T-cell (primary cell): ENCODE measurements at regions not wholly inside any gene's neighbourhood (a gene's known extent, or its start where the extent isn't known, plus 50 kb on each side); places are given as distances from the start of the nearest gene placed in this dataset.

Experiments
- ATAC-seq, 4 experiments: fragments of 200-7000 bp in 3 of 4; fragments of 150-1000 bp in 1 of 4; cut with Tn5 transposase; replicated peaks in 1 of 4; 1 replicate in 3 of 4; 2 replicates in 1 of 4; pipeline ENCODE4 v1.10.0; 2021; ENCODE audit warnings: moderate library complexity in 3 of 4, mild to moderate bottlenecking in 2 of 4, moderate number of reproducible peaks in 1 of 4
- CTCF ChIA-PET, 2 donors: fragments of 300-600 bp; sonication (Branson Sonifier 250); formaldehyde crosslinking; loops; one replicate each; lab custom pipeline; 2022; ENCODE audit warnings: antibody characterized with exemption in 2 of 2; lab: Charles Lee
- POLR2A ChIA-PET, 2 donors: fragments of 300-600 bp; sonication (Branson Sonifier 250); formaldehyde crosslinking; loops; one replicate each; lab custom pipeline; 2022; ENCODE audit warnings: antibody characterized with exemption in 2 of 2; lab: Charles Lee
- DNase-seq, 35 experiments: peaks; one replicate each; pipeline versions ENCODE4 v3.0.0 to v3.0.0-alpha.2; 2013 to 2023
- H3K27ac ChIP-seq: one replicate; pipeline ENCODE4 v1.5.1; 2013; ENCODE audit warnings: low read length
- H3K27me3 ChIP-seq, 2 experiments: replicated peaks in 1 of 2; 1 replicate in 1 of 2; 2 replicates in 1 of 2; pipeline versions ENCODE4 v1.6.1 to v1.7.0; 2013; ENCODE audit warnings: low read length in 1 of 2, mixed read lengths in 1 of 2; ENCODE audit not compliant: control insufficient read depth in 2 of 2, insufficient read depth in 2 of 2; ENCODE audit errors: extremely low read depth in 1 of 2
- H3K36me3 ChIP-seq, 2 donors: 1 replicate in 1 of 2; 2 replicates in 1 of 2; pipeline versions ENCODE4 v1.6.1 to v1.7.0; 2013; ENCODE audit warnings: low read length in 1 of 2; ENCODE audit not compliant: control insufficient read depth in 2 of 2, insufficient read depth in 1 of 2; ENCODE audit errors: extremely low read depth in 1 of 2
- H3K4me1 ChIP-seq, 2 experiments: 1 replicate in 1 of 2; 2 replicates in 1 of 2; pipeline versions ENCODE4 v1.6.1 to v1.7.0; 2013; ENCODE audit warnings: low read length in 2 of 2, mixed read lengths in 1 of 2; ENCODE audit not compliant: insufficient read depth in 2 of 2, control insufficient read depth in 1 of 2; ENCODE audit errors: extremely low read depth in 1 of 2
- H3K4me3 ChIP-seq, 2 donors: 1 replicate in 1 of 2; 2 replicates in 1 of 2; pipeline versions ENCODE4 v1.5.1 to v1.7.0; 2013; ENCODE audit warnings: mild to moderate bottlenecking in 2 of 2, low read length in 1 of 2, moderate library complexity in 1 of 2; ENCODE audit not compliant: control insufficient read depth in 1 of 2; ENCODE audit errors: extremely low read depth in 1 of 2
- H3K9me3 ChIP-seq: 2 replicates; pipeline ENCODE4 v1.7.0; 2013
- H3K27ac Mint-ChIP-seq, 2 donors: one replicate each; pipeline ENCODE4 v1.8.0; 2020 to 2021; ENCODE audit warnings: mild to moderate bottlenecking in 2 of 2, mixed read lengths in 2 of 2
- H3K27me3 Mint-ChIP-seq, 2 donors: one replicate each; pipeline ENCODE4 v1.8.0; 2021 to 2022; ENCODE audit warnings: mixed read lengths in 2 of 2
- H3K36me3 Mint-ChIP-seq: one replicate; pipeline ENCODE4 v1.8.0; 2021; ENCODE audit warnings: mixed read lengths
- H3K4me1 Mint-ChIP-seq, 3 donors: one replicate each; pipeline ENCODE4 v1.8.0; 2020 to 2022; ENCODE audit warnings: mixed read lengths in 3 of 3, mild to moderate bottlenecking in 1 of 3
- H3K4me3 Mint-ChIP-seq, 3 donors: one replicate each; pipeline ENCODE4 v1.8.0; 2020 to 2022; ENCODE audit warnings: mild to moderate bottlenecking in 3 of 3, mixed read lengths in 3 of 3, moderate library complexity in 3 of 3
- H3K9me3 Mint-ChIP-seq, 3 donors: one replicate each; pipeline ENCODE4 v1.8.0; 2020 to 2022; ENCODE audit warnings: mixed read lengths in 3 of 3
- WGBS: methylation state at CpG from one replicate; pipeline ENCODE4 v1.1.5; 2013; ENCODE audit warnings: missing lambda C conversion rate; ENCODE audit not compliant: insufficient coverage; 5-methylcytosine and 5-hydroxymethylcytosine counted together

DNA sequence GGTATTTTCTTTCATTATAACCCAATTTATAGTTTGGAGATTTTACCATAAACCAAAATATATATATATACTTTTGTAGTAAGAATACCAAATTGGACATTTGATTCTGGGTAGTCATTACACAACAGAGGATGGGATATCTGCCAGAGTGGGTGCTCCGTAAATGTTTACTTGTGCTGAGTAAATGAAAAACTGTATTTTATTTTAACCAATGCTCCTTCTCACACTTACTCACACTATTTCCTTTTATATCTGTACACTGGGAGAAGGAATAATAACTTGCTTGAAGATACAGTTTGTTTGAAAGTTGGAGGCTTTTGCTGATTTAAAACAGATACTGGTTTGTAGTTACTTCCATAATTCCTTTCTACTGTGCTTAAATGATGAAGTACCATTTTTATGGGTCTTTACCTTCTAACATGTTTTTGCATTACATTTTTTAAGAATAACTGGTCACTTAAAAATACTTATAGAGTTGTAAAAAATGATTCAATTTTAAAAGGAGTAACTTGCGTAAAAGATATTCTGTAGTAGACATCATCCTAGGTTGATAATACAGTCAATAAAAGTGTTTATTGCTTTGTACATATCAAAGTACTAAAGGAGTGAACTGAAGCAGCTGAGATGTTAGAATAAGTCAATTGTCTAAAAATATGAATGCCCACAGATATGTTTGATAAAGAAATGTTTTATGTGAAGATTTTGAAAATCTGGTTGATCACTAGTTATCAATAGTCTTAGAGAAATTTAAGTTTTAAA lies 411.7 kb downstream of the UTRN start:
- no peak overlapping the region for H3K4me3 ChIP-seq

DNA sequence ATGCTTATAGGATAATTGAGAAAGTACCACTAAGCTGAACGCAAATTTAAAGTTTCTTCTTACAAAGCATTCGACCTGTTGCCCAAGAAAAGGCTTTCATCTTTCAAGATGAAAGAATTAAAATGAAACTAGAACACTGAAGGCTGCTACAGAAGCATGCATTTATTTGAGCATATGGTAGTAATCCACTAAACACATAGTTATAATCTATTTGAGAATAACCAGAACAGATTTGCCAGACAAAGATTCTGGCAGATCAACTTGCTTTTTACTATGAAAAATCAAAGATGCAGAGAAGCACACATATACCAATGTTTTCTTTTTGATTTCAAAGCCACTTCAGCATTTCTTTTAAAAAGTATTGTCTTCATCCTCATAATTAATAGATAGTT lies 412.2 kb downstream of the UTRN start:
- Mint-ChIP-seq H3K27me3 (no peaks in the 10 kb centered on the region), H3K4me3 (no peak overlapping the region), H3K36me3 (peaks cover 19% of the 10 kb centered on the region), H3K4me1 (peaks cover 40 to 47% (median 40%) of the 10 kb centered on the region in 3 donors), H3K27ac (peak overlapping the region in 1 of 2 donors; percentile 12), H3K9me3 (no peaks in the 10 kb centered on the region)
- H3K9me3 ChIP-seq = no peaks in the 10 kb centered on the region
- ChIA-PET POLR2A (no interaction called here), CTCF (no interaction called here)
- H3K4me3 ChIP-seq = no peak overlapping the region
- DNase-seq (no peak), ATAC-seq (peak in 1 of 4 experiments; percentile 43)
- H3K4me1 ChIP-seq = peaks cover 0 to 5% of the 10 kb centered on the region in 2 experiments
- no peaks in the 10 kb centered on the region for H3K27me3 ChIP-seq
- no CpG with 5 or more reads among the region's 2 CpGs for WGBS
- H3K27ac ChIP-seq = no peak overlapping the region
- H3K36me3 ChIP-seq = peaks cover 0 to 17% of the 10 kb centered on the region in 2 donors

More for the DNA sequence above, 411.7 kb downstream of the UTRN start:
- no peak overlapping the region for H3K4me3 Mint-ChIP-seq
- H3K9me3 Mint-ChIP-seq = peaks cover 0 to 4% (median 0%) of the 10 kb centered on the region in 3 donors
- DNase-seq (no peak), ATAC-seq (no peak)
- Histone ChIP-seq H3K9me3 (no peaks in the 10 kb centered on the region), H3K27me3 (no peaks in the 10 kb centered on the region), H3K27ac (no peak overlapping the region), H3K36me3 (peaks cover 0 to 11% of the 10 kb centered on the region in 2 donors), H3K4me1 (peaks cover 0 to 5% of the 10 kb centered on the region in 2 experiments)
- H3K4me1 Mint-ChIP-seq = peaks cover 40 to 47% (median 40%) of the 10 kb centered on the region in 3 donors
- no CpG with 5 or more reads among the region's 2 CpGs for WGBS
- CTCF ChIA-PET = no interaction called here
- H3K36me3 Mint-ChIP-seq = peaks cover 25% of the 10 kb centered on the region
- POLR2A ChIA-PET = no interaction called here
- H3K27me3 Mint-ChIP-seq = no peaks in the 10 kb centered on the region
- H3K27ac Mint-ChIP-seq = peak overlapping the region in 1 of 2 donors; percentile 7

DNA sequence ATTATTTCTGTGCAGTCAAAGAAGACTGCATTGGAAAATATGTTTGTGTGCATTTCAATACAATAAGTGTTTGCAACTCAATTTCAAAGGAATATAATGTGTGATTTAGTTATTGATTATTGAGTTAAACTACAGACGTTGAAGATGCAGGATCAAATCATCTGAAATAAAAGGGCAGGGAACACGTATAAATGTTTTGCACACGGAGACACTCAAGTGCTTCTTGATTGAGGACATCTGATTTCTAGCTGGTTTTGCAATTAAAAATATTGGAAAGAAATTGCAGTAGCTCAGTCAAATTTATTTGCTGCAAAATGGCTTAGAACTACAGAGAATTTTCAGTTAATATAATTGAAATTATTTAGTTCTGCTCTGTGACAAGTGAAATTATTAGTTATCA lies 412.7 kb downstream of the UTRN start:
- H3K36me3 ChIP-seq = peaks cover 0 to 17% of the 10 kb centered on the region in 2 donors
- 92% methylated on average over 3 of the region's 3 CpGs for WGBS
- H3K27ac Mint-ChIP-seq = peak overlapping the region in 1 of 2 donors; percentile 12

DNA sequence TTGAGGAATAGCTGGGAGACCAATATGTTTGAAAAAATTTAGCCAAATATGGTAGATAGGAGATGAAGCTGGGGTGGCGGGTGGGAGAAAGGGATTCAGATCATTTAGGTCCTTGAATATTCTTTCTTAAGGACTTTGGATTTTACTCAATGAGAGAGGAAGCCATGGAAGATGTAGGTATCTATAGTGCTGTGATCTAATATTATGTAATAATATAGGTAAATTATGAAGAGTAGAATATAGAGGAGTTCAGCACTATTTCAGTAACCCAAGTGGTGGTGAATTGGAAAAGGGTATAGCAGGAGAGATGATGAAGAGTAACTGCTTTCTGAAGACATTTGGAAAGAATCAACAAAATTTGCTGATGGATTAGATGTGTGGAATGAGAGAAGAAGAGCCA lies 417.6 kb downstream of the UTRN start:
- Mint-ChIP-seq H3K9me3 (no peaks in the 10 kb centered on the region), H3K27me3 (no peaks in the 10 kb centered on the region), H3K36me3 (peaks cover 33% of the 10 kb centered on the region), H3K4me1 (peaks cover 0 to 1% (median 0%) of the 10 kb centered on the region in 3 donors), H3K4me3 (no peak overlapping the region), H3K27ac (no peak overlapping the region)
- ChIA-PET CTCF (no interaction called here), POLR2A (no interaction called here)
- Histone ChIP-seq H3K27me3 (no peaks in the 10 kb centered on the region), H3K4me3 (no peak overlapping the region), H3K9me3 (no peaks in the 10 kb centered on the region), H3K4me1 (no peaks in the 10 kb centered on the region), H3K36me3 (peaks cover 0 to 37% of the 10 kb centered on the region in 2 donors), H3K27ac (no peak overlapping the region)
- WGBS = 93% methylated on average over 1 of the region's 1 CpG
- DNase-seq (no peak), ATAC-seq (no peak)

More for the DNA sequence above, 412.7 kb downstream of the UTRN start:
- Mint-ChIP-seq H3K4me1 (peaks cover 36 to 44% (median 36%) of the 10 kb centered on the region in 3 donors), H3K9me3 (no peaks in the 10 kb centered on the region), H3K36me3 (peaks cover 15% of the 10 kb centered on the region), H3K4me3 (no peak overlapping the region), H3K27me3 (no peaks in the 10 kb centered on the region)
- no peak overlapping the region for H3K27ac ChIP-seq
- POLR2A ChIA-PET = no interaction called here
- H3K27me3 ChIP-seq = no peaks in the 10 kb centered on the region
- no peak overlapping the region for H3K4me3 ChIP-seq
- H3K9me3 ChIP-seq = no peaks in the 10 kb centered on the region
- ATAC-seq (no peak), DNase-seq (no peak)
- CTCF ChIA-PET = no interaction called here
- H3K4me1 ChIP-seq = peaks cover 0 to 5% of the 10 kb centered on the region in 2 experiments

- Mint-ChIP-seq H3K27ac (no peak overlapping the region), H3K4me1 (peaks cover 1 to 6% (median 5%) of the 10 kb centered on the region in 3 donors), H3K9me3 (no peaks in the 10 kb centered on the region), H3K27me3 (no peaks in the 10 kb centered on the region), H3K4me3 (no peak overlapping the region), H3K36me3 (peaks cover 47% of the 10 kb centered on the region)
- ATAC-seq (no peak), DNase-seq (no peak)
- Histone ChIP-seq H3K27ac (no peak overlapping the region), H3K27me3 (no peaks in the 10 kb centered on the region), H3K4me3 (no peak overlapping the region), H3K4me1 (no peaks in the 10 kb centered on the region), H3K36me3 (peaks cover 0 to 15% of the 10 kb centered on the region in 2 donors), H3K9me3 (no peaks in the 10 kb centered on the region)
- ChIA-PET POLR2A (no interaction called here), CTCF (no interaction called here)
- WGBS = no CpG with 5 or more reads among the region's 3 CpGs
Measured at GRCh38 chr6:144710207-144710606, 425.1 kb downstream of the UTRN start.

DNA sequence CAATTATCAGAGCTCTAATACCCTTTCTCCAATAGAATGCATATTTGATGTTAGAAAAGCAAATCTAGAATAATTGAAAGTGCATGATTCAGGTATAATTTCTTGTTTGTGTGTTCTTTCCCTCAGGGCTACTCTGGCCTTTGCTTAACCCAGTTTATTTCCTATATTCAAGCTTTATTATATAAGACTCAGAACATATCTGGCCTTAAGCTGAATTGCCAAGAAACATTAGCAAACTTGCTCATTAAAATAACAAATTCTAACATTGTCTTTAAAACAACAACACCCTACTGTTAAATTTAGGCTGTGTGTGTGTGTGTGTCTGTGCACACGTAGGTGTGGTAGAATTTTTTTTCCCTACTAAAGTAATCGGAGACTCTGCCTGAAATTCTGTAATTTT lies 426.5 kb downstream of the UTRN start:
- Mint-ChIP-seq H3K4me3 (no peak overlapping the region), H3K9me3 (no peaks in the 10 kb centered on the region), H3K27ac (no peak overlapping the region), H3K36me3 (peaks cover 43% of the 10 kb centered on the region), H3K4me1 (peaks cover 1 to 8% (median 6%) of the 10 kb centered on the region in 3 donors), H3K27me3 (no peaks in the 10 kb centered on the region)
- H3K4me3 ChIP-seq = no peak overlapping the region
- ATAC-seq (no peak), DNase-seq (no peak)
- WGBS = no CpG with 5 or more reads among the region's 2 CpGs
- CTCF ChIA-PET = interaction anchor here in 1 of 2 donors (0.5 kb wide), 1 partner anchor 251 kb away, joined by 3 read pairs; no protein-coding TSS in a partner anchor
- POLR2A ChIA-PET = no interaction called here
- no peaks in the 10 kb centered on the region for H3K27me3 ChIP-seq
- no peaks in the 10 kb centered on the region for H3K9me3 ChIP-seq
- H3K4me1 ChIP-seq = no peaks in the 10 kb centered on the region
- H3K36me3 ChIP-seq = peaks cover 0 to 11% of the 10 kb centered on the region in 2 donors
- H3K27ac ChIP-seq = no peak overlapping the region
